HepG2 (cell line): ENCODE measurements at regions not wholly inside any gene's neighbourhood (a gene's known extent, or its start where the extent isn't known, plus 50 kb on each side); places are given as distances from the start of the nearest gene placed in this dataset.

Experiments used
- CENPT ChIP-seq: sonication (generic); formaldehyde crosslinking; IDR thresholded peaks from 2 replicates; pipeline ENCODE4 v1.8.0; 2022; ENCODE audit warnings: low read depth, mild to moderate bottlenecking, moderate library complexity, missing genetic modification reagents
- CHD2 ChIP-seq: IDR thresholded peaks from 2 replicates; pipeline ENCODE4 v1.6.1; 2011; ENCODE audit warnings: low read depth, low read length, improper control_type of control experiment
- ERF ChIP-seq: IDR thresholded peaks from 2 replicates; pipeline ENCODE4 v1.6.1; 2018; ENCODE audit warnings: missing biosample characterization, missing genetic modification reagents
- FOXA1 ChIP-seq, 2 experiments: fragments of 450-650 bp in 1 of 2; sonication (generic) in 1 of 2; formaldehyde crosslinking in 1 of 2; IDR thresholded peaks; 2 replicates each; pipeline versions ENCODE4 v1.4.0 to v1.6.1; 2016 to 2020; ENCODE audit warnings: missing genetic modification reagents in 1 of 2
- PITX1 ChIP-seq: sonication (generic); formaldehyde crosslinking; IDR thresholded peaks from 2 replicates; pipeline ENCODE4 v1.5.1; 2020; ENCODE audit warnings: mild to moderate bottlenecking, missing genetic modification reagents
- SP140L ChIP-seq: sonication (generic); formaldehyde crosslinking; IDR thresholded peaks from 2 replicates; pipeline ENCODE4 v1.4.0; 2020; ENCODE audit warnings: missing genetic modification reagents, borderline replicate concordance
- THYN1 ChIP-seq: sonication (generic); formaldehyde crosslinking; IDR thresholded peaks from 2 replicates; pipeline ENCODE4 v1.8.1; 2023; ENCODE audit warnings: low read depth, mild to moderate bottlenecking, moderate library complexity, missing genetic modification reagents, borderline replicate concordance
- ZC3H4 ChIP-seq: sonication (generic); formaldehyde crosslinking; IDR thresholded peaks from 2 replicates; pipeline ENCODE4 v1.4.0; 2020; ENCODE audit warnings: missing genetic modification reagents, borderline replicate concordance
- ZFP41 ChIP-seq: sonication (generic); formaldehyde crosslinking; IDR thresholded peaks from 2 replicates; pipeline ENCODE4 v1.4.0; 2020; ENCODE audit warnings: mild to moderate bottlenecking, missing genetic modification reagents, borderline replicate concordance
- ZNF547 ChIP-seq: sonication (generic); formaldehyde crosslinking; IDR thresholded peaks from 2 replicates; pipeline ENCODE4 v1.5.1; 2020; ENCODE audit warnings: mild to moderate bottlenecking, missing genetic modification reagents
- TF ChIP-seq, protein P1 (sequence below): sonication (generic); formaldehyde crosslinking; IDR thresholded peaks from 2 replicates; pipeline ENCODE4 v1.4.0; 2020; ENCODE audit warnings: missing genetic modification reagents
- TF ChIP-seq, protein P2 (sequence below): sonication (generic); formaldehyde crosslinking; IDR thresholded peaks from 2 replicates; pipeline ENCODE4 v1.8.1; 2023; ENCODE audit warnings: missing genetic modification reagents, mild to moderate bottlenecking, borderline replicate concordance
- TF ChIP-seq, protein P3 (sequence below): sonication (generic); formaldehyde crosslinking; IDR thresholded peaks from 2 replicates; pipeline ENCODE4 v1.4.0; 2020; ENCODE audit warnings: missing genetic modification reagents, mild to moderate bottlenecking, borderline replicate concordance
- TF ChIP-seq, protein P4 (sequence below): sonication (generic); formaldehyde crosslinking; IDR thresholded peaks from 2 replicates; pipeline ENCODE4 v1.4.0; 2020; ENCODE audit warnings: mild to moderate bottlenecking, missing genetic modification reagents
- TF ChIP-seq, protein P5 (sequence below): sonication (generic); formaldehyde crosslinking; IDR thresholded peaks from 2 replicates; pipeline ENCODE4 v1.5.0; 2020; ENCODE audit warnings: mild to moderate bottlenecking, low read depth, missing genetic modification reagents, borderline replicate concordance
- TF ChIP-seq, protein P6 (sequence below): sonication (generic); formaldehyde crosslinking; IDR thresholded peaks from 2 replicates; pipeline ENCODE4 v1.4.0; 2020; ENCODE audit warnings: low read depth, mild to moderate bottlenecking, missing genetic modification reagents
- TF ChIP-seq, protein P7 (sequence below): sonication (generic); formaldehyde crosslinking; IDR thresholded peaks from 2 replicates; pipeline ENCODE4 v1.8.0; 2022; ENCODE audit warnings: mild to moderate bottlenecking, missing genetic modification reagents
- TF ChIP-seq, protein P8 (sequence below): IDR thresholded peaks from 2 replicates; pipeline ENCODE4 v1.6.1; 2018; ENCODE audit warnings: missing genetic modification reagents, mild to moderate bottlenecking, missing compliant biosample characterization
- TF ChIP-seq, protein P9 (sequence below): sonication (generic); formaldehyde crosslinking; IDR thresholded peaks from 2 replicates; pipeline ENCODE4 v1.5.1; 2020; ENCODE audit warnings: missing genetic modification reagents, mild to moderate bottlenecking, borderline replicate concordance

DNA sequence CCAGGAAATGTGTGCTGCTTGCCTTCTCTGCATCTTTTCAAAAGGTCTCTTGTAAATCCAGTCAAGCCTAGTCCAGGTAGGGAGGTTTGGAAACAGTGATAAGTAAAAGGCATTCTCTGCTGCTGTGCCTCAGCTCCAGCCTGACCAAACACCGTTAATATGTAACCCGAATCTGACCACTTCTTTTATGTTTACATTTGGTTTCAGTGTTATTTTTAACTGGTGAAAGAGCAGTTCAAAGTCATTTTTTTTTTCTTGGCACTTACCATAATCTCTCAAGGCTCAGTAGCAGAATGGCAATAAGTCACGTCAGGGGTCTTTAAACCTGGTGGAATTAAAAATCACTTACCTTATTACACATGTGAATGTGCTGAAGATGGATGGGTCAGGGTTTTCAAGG lies 216.8 kb downstream of the PTEN start (continued):
- TF ChIP-seq, protein P1, sequence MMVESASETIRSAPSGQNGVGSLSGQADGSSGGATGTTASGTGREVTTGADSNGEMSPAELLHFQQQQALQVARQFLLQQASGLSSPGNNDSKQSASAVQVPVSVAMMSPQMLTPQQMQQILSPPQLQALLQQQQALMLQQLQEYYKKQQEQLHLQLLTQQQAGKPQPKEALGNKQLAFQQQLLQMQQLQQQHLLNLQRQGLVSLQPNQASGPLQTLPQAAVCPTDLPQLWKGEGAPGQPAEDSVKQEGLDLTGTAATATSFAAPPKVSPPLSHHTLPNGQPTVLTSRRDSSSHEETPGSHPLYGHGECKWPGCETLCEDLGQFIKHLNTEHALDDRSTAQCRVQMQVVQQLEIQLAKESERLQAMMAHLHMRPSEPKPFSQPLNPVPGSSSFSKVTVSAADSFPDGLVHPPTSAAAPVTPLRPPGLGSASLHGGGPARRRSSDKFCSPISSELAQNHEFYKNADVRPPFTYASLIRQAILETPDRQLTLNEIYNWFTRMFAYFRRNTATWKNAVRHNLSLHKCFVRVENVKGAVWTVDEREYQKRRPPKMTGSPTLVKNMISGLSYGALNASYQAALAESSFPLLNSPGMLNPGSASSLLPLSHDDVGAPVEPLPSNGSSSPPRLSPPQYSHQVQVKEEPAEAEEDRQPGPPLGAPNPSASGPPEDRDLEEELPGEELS (CRISPR knock-in tag): peak; percentile 51; the same call in 1 of the 2 replicates
- TF ChIP-seq, protein P2, sequence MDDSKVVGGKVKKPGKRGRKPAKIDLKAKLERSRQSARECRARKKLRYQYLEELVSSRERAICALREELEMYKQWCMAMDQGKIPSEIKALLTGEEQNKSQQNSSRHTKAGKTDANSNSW (CRISPR knock-in tag): no peak
- TF ChIP-seq, protein P3, sequence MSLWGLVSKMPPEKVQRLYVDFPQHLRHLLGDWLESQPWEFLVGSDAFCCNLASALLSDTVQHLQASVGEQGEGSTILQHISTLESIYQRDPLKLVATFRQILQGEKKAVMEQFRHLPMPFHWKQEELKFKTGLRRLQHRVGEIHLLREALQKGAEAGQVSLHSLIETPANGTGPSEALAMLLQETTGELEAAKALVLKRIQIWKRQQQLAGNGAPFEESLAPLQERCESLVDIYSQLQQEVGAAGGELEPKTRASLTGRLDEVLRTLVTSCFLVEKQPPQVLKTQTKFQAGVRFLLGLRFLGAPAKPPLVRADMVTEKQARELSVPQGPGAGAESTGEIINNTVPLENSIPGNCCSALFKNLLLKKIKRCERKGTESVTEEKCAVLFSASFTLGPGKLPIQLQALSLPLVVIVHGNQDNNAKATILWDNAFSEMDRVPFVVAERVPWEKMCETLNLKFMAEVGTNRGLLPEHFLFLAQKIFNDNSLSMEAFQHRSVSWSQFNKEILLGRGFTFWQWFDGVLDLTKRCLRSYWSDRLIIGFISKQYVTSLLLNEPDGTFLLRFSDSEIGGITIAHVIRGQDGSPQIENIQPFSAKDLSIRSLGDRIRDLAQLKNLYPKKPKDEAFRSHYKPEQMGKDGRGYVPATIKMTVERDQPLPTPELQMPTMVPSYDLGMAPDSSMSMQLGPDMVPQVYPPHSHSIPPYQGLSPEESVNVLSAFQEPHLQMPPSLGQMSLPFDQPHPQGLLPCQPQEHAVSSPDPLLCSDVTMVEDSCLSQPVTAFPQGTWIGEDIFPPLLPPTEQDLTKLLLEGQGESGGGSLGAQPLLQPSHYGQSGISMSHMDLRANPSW (CRISPR knock-in tag): no peak
- TF ChIP-seq, protein P4, sequence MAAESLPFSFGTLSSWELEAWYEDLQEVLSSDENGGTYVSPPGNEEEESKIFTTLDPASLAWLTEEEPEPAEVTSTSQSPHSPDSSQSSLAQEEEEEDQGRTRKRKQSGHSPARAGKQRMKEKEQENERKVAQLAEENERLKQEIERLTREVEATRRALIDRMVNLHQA: no peak
- TF ChIP-seq, protein P5, sequence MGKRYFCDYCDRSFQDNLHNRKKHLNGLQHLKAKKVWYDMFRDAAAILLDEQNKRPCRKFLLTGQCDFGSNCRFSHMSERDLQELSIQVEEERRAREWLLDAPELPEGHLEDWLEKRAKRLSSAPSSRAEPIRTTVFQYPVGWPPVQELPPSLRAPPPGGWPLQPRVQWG (CRISPR knock-in tag): no peak
- no peak for TF ChIP-seq ZNF547 (CRISPR knock-in tag)
- TF ChIP-seq, protein P6, sequence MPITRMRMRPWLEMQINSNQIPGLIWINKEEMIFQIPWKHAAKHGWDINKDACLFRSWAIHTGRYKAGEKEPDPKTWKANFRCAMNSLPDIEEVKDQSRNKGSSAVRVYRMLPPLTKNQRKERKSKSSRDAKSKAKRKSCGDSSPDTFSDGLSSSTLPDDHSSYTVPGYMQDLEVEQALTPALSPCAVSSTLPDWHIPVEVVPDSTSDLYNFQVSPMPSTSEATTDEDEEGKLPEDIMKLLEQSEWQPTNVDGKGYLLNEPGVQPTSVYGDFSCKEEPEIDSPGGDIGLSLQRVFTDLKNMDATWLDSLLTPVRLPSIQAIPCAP (CRISPR knock-in tag): no peak
- no peak for TF ChIP-seq ZC3H4 (CRISPR knock-in tag)
- no peak for TF ChIP-seq THYN1 (CRISPR knock-in tag)
- TF ChIP-seq PITX1 (CRISPR knock-in tag): peak; percentile 55
- TF ChIP-seq, protein P7, sequence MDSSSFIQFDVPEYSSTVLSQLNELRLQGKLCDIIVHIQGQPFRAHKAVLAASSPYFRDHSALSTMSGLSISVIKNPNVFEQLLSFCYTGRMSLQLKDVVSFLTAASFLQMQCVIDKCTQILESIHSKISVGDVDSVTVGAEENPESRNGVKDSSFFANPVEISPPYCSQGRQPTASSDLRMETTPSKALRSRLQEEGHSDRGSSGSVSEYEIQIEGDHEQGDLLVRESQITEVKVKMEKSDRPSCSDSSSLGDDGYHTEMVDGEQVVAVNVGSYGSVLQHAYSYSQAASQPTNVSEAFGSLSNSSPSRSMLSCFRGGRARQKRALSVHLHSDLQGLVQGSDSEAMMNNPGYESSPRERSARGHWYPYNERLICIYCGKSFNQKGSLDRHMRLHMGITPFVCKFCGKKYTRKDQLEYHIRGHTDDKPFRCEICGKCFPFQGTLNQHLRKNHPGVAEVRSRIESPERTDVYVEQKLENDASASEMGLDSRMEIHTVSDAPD: peak; percentile 90
- TF ChIP-seq ZFP41 (CRISPR knock-in tag): no peak
- no peak for TF ChIP-seq CENPT
- TF ChIP-seq CHD2: no peak
- TF ChIP-seq, protein P8, sequence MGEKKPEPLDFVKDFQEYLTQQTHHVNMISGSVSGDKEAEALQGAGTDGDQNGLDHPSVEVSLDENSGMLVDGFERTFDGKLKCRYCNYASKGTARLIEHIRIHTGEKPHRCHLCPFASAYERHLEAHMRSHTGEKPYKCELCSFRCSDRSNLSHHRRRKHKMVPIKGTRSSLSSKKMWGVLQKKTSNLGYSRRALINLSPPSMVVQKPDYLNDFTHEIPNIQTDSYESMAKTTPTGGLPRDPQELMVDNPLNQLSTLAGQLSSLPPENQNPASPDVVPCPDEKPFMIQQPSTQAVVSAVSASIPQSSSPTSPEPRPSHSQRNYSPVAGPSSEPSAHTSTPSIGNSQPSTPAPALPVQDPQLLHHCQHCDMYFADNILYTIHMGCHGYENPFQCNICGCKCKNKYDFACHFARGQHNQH (CRISPR knock-in tag): peak; percentile 41; the same call in 1 of the 2 replicates
- TF ChIP-seq ERF (CRISPR knock-in tag): no peak
- TF ChIP-seq, protein P9, sequence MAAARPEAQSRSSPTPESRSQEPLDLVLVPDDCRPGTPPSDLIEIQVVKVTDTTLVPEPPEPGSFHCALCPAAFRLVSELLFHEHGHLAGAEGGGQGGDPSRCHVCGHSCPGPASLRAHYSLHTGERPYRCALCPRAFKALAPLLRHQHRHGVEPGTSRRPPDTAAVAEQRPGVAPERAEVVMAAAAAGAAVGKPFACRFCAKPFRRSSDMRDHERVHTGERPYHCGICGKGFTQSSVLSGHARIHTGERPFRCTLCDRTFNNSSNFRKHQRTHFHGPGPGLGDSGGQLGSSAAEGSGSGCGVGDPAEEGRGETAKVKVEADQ (CRISPR knock-in tag): no peak
- TF ChIP-seq SP140L (CRISPR knock-in tag): no peak
- no peak for TF ChIP-seq FOXA1 (IDR thresholded peaks at IDR 0.05)
- 0 out of 2 replicates have a peak, but pooled peaks have one; percentile 15 for TF ChIP-seq FOXA1 (CRISPR knock-in tag; IDR thresholded peaks at IDR 0.05)
